ENCODE measurements at regions not wholly inside any gene's neighbourhood (a gene's known extent, or its start where the extent isn't known, plus 50 kb on each side); places are given as distances from the start of the nearest gene placed in this dataset.

DNA sequence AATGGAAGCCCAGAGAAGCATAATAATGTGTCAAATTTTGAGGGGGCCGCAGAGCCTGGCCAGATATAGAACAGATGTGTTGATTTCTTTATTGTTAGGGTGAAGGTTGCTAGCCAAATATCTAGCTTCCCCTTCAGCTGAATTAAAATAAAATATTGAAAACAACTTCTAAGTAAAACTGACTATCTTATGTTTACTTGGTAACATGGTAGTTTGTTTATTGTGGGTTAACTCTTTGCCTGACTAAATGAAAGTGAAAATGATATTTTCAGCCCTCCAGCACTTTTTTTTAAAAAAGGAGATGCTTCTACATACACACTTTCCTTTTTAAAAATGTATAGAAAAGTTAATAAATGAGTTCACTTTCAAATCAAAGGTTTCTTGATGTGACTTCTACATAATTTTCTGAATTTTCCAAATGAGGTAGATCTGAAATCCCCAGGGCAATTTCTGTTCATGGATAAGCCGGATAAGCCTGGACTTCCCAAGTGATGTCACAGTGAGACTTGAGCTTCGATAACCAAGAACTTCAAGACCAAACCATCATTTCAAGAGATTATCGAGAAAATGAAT lies 172.1 kb upstream of the OLIG3 start:
- TF ChIP-seq, protein P1, sequence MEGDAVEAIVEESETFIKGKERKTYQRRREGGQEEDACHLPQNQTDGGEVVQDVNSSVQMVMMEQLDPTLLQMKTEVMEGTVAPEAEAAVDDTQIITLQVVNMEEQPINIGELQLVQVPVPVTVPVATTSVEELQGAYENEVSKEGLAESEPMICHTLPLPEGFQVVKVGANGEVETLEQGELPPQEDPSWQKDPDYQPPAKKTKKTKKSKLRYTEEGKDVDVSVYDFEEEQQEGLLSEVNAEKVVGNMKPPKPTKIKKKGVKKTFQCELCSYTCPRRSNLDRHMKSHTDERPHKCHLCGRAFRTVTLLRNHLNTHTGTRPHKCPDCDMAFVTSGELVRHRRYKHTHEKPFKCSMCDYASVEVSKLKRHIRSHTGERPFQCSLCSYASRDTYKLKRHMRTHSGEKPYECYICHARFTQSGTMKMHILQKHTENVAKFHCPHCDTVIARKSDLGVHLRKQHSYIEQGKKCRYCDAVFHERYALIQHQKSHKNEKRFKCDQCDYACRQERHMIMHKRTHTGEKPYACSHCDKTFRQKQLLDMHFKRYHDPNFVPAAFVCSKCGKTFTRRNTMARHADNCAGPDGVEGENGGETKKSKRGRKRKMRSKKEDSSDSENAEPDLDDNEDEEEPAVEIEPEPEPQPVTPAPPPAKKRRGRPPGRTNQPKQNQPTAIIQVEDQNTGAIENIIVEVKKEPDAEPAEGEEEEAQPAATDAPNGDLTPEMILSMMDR (IDR thresholded peaks at IDR 0.05) = no peak
- TF ChIP-seq POLR2A (IDR thresholded peaks at IDR 0.05) = no peak

All from heart left ventricle (tissue), 13 donors.